ENCODE measurements at regions not wholly inside any gene's neighbourhood (a gene's known extent, or its start where the extent isn't known, plus 50 kb on each side); places are given as distances from the start of the nearest gene placed in this dataset.

DNA sequence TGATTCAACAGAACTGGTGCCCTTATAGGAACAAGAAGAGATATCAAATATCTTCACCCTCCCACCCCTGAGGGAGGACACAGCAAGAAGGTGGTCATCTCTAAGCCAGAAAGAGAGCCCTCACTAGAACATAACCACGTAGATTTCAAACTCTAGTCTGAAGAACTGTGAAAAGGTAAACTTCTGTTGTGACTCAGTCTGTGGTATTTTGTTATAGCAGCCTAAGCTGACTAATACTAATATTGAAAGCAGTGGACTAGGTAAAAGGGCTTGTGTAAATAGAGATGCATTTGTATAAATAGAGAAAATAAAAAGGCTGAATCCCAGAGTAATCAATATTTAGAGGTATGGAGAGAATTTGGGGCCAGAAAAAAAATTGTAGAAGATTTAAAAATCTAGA lies 157.6 kb upstream of the CCNH start:
- Histone ChIP-seq H2AFZ (ENCODE audit: control insufficient read depth, low read depth, low read length) (no peak overlapping the region), H4K20me1 (ENCODE audit: control insufficient read depth, insufficient read depth) (no peaks in the 10 kb centered on the region; the same call in 1 of the 2 replicates), H3K27ac (ENCODE audit: control insufficient read depth, insufficient read depth) (no peak overlapping the region), H3K4me1 (ENCODE audit: control insufficient read depth, insufficient read depth, low read length) (no peaks in the 10 kb centered on the region), H3K79me2 (ENCODE audit: control insufficient read depth, insufficient read depth, low read length) (no peaks in the 10 kb centered on the region), H3K4me3 (no peak overlapping the region), H3K27me3 (replicated peaks in 1 of 2; ENCODE audit: control insufficient read depth in 2 of 2, insufficient read depth in 2 of 2, low read length in 1 of 2) (no peaks in the 10 kb centered on the region), H3K9me3 (replicated peaks; ENCODE audit: control insufficient read depth, insufficient read depth, low read length) (no peaks in the 10 kb centered on the region), H3K9ac (ENCODE audit: control insufficient read depth, insufficient read depth, low read length) (no peak overlapping the region), H3K36me3 (ENCODE audit: control insufficient read depth in 2 of 2, insufficient read depth in 2 of 2, low read length in 1 of 2) (no peaks in the 10 kb centered on the region), H3K4me2 (ENCODE audit: control insufficient read depth, insufficient read depth) (no peak overlapping the region)
- intact Hi-C loops (cut with micrococcal nuclease; ENCODE audit: unreplicated experiment) (no loop called here), in situ Hi-C loops (cut with MboI) (no loop called here)
- BruUV-seq (replicated peaks) = no TSS peak
- DNase-seq (ENCODE audit: low read depth, low spot score) (no peak), FAIRE-seq (no peak), ATAC-seq (peak; percentile 25; the same call in 1 of the 3 replicates)
- SMC1A ChIA-PET (ENCODE audit: uncharacterized antibody, unreplicated experiment) = no interaction called here
- 6% methylated on average over 1 of the region's 1 CpG for WGBS (ENCODE audit: insufficient coverage, insufficient replicate concordance, low lambda C conversion rate, missing lambda C conversion rate)
- RAD21 ChIA-PET (ENCODE audit: unreplicated experiment) = no interaction called here
- POLR2A ChIA-PET = no interaction called here
- TF ChIP-seq HDAC2 (IDR thresholded peaks at IDR 0.05) = no peak
- TF ChIP-seq RUNX3 (IDR thresholded peaks at IDR 0.05; ENCODE audit: low read length) = peak; percentile 64
- peak; percentile 70 for TF ChIP-seq JUNB (IDR thresholded peaks at IDR 0.05)
- CTCF ChIA-PET = no interaction called here

- H3K9ac ChIP-seq (ENCODE audit: control insufficient read depth, insufficient read depth, low read length) = no peak overlapping the region
- no peaks in the 10 kb centered on the region for H3K36me3 ChIP-seq (ENCODE audit: control insufficient read depth in 2 of 2, insufficient read depth in 2 of 2, low read length in 1 of 2)
- no peak overlapping the region for H3K4me3 ChIP-seq
- no peaks in the 10 kb centered on the region for H3K9me3 ChIP-seq (replicated peaks; ENCODE audit: control insufficient read depth, insufficient read depth, low read length)
- intact Hi-C loops (cut with micrococcal nuclease; ENCODE audit: unreplicated experiment) = no loop called here
- ChIA-PET RAD21 (ENCODE audit: unreplicated experiment) (no interaction called here), CTCF (no interaction called here), POLR2A (no interaction called here), SMC1A (ENCODE audit: uncharacterized antibody, unreplicated experiment) (no interaction called here)
- no peaks in the 10 kb centered on the region for H4K20me1 ChIP-seq (ENCODE audit: control insufficient read depth, insufficient read depth)
- WGBS (ENCODE audit: insufficient coverage, insufficient replicate concordance, low lambda C conversion rate, missing lambda C conversion rate) = 92% methylated on average over 1 of the region's 1 CpG
- H2AFZ ChIP-seq (ENCODE audit: control insufficient read depth, low read depth, low read length) = no peak overlapping the region
- FAIRE-seq (no peak), ATAC-seq (no peak), DNase-seq (ENCODE audit: low read depth, low spot score) (no peak)
- no TSS peak for BruUV-seq (replicated peaks)
- H3K4me2 ChIP-seq (ENCODE audit: control insufficient read depth, insufficient read depth) = no peak overlapping the region
- H3K27me3 ChIP-seq (replicated peaks in 1 of 2; ENCODE audit: control insufficient read depth in 2 of 2, insufficient read depth in 2 of 2, low read length in 1 of 2) = no peaks in the 10 kb centered on the region
- H3K4me1 ChIP-seq (ENCODE audit: control insufficient read depth, insufficient read depth, low read length) = no peaks in the 10 kb centered on the region
- in situ Hi-C loops (cut with MboI) = no loop called here
- no peaks in the 10 kb centered on the region for H3K79me2 ChIP-seq (ENCODE audit: control insufficient read depth, insufficient read depth, low read length)
- no peak overlapping the region for H3K27ac ChIP-seq (ENCODE audit: control insufficient read depth, insufficient read depth)
- TF ChIP-seq ZBED1 (IDR thresholded peaks at IDR 0.05; ENCODE audit: borderline replicate concordance) = no peak
- no peak for TF ChIP-seq SIX5 (IDR thresholded peaks at IDR 0.05; ENCODE audit: low read depth, low read length, severe bottlenecking)
- TF ChIP-seq NFXL1 (IDR thresholded peaks at IDR 0.05; ENCODE audit: borderline replicate concordance) = no peak
- TF ChIP-seq MTA2 (IDR thresholded peaks at IDR 0.05; ENCODE audit: low read depth) = no peak
- TF ChIP-seq USF2 (IDR thresholded peaks at IDR 0.05; ENCODE audit: borderline replicate concordance, low read depth, low read length) = no peak
- no peak for TF ChIP-seq NR2C2 (IDR thresholded peaks at IDR 0.05; ENCODE audit: borderline replicate concordance, control insufficient read depth, insufficient read length, low read depth)
- no peak for TF ChIP-seq CBX3 (IDR thresholded peaks at IDR 0.05; ENCODE audit: borderline replicate concordance, low read depth)
- TF ChIP-seq ZBTB40 (IDR thresholded peaks at IDR 0.05; ENCODE audit: borderline replicate concordance) = no peak
- TF ChIP-seq, protein P1, sequence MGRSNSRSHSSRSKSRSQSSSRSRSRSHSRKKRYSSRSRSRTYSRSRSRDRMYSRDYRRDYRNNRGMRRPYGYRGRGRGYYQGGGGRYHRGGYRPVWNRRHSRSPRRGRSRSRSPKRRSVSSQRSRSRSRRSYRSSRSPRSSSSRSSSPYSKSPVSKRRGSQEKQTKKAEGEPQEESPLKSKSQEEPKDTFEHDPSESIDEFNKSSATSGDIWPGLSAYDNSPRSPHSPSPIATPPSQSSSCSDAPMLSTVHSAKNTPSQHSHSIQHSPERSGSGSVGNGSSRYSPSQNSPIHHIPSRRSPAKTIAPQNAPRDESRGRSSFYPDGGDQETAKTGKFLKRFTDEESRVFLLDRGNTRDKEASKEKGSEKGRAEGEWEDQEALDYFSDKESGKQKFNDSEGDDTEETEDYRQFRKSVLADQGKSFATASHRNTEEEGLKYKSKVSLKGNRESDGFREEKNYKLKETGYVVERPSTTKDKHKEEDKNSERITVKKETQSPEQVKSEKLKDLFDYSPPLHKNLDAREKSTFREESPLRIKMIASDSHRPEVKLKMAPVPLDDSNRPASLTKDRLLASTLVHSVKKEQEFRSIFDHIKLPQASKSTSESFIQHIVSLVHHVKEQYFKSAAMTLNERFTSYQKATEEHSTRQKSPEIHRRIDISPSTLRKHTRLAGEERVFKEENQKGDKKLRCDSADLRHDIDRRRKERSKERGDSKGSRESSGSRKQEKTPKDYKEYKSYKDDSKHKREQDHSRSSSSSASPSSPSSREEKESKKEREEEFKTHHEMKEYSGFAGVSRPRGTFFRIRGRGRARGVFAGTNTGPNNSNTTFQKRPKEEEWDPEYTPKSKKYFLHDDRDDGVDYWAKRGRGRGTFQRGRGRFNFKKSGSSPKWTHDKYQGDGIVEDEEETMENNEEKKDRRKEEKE (IDR thresholded peaks at IDR 0.05) = no peak
Measured at GRCh38 chr5:87562068-87562467, 149.3 kb upstream of the CCNH start.

Data from GM12878 (cell line).